ENCODE measurements at regions not wholly inside any gene's neighbourhood (a gene's known extent, or its start where the extent isn't known, plus 50 kb on each side); places are given as distances from the start of the nearest gene placed in this dataset.

DNA sequence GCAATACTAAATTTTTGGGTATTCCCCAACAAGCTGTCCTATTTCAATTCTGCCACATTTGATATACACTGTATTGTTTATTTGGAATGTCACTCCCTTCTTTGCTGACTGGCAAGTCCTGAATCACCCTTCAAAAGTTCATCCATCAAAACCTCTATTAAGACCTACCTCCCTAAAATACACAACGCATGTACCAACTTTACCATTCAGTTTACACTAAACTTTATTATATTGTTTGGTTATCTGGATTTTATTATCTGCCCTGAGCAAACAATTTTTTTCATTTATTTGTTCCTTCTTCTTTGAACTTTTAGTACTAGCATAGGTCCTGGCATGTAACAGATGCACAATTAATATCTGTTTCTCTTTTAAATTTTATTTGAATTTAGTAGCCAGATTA lies 958.2 kb upstream of the ADGRB3 start:
- Histone ChIP-seq H3K4me3 (no peak overlapping the region), H3K4me1 (no peaks in the 10 kb centered on the region), H3K36me3 (ENCODE audit: insufficient read depth in 1 of 2, low read depth in 1 of 2) (no peaks in the 10 kb centered on the region), H3K27ac (no peak overlapping the region), H3K27me3 (ENCODE audit: insufficient read depth in 3 of 3, low read length in 2 of 3) (no peaks in the 10 kb centered on the region), H3K9me3 (peaks cover 3% of the 10 kb centered on the region)
- DNase-seq (no peak), ATAC-seq (no peak)
- TF ChIP-seq, protein P1, sequence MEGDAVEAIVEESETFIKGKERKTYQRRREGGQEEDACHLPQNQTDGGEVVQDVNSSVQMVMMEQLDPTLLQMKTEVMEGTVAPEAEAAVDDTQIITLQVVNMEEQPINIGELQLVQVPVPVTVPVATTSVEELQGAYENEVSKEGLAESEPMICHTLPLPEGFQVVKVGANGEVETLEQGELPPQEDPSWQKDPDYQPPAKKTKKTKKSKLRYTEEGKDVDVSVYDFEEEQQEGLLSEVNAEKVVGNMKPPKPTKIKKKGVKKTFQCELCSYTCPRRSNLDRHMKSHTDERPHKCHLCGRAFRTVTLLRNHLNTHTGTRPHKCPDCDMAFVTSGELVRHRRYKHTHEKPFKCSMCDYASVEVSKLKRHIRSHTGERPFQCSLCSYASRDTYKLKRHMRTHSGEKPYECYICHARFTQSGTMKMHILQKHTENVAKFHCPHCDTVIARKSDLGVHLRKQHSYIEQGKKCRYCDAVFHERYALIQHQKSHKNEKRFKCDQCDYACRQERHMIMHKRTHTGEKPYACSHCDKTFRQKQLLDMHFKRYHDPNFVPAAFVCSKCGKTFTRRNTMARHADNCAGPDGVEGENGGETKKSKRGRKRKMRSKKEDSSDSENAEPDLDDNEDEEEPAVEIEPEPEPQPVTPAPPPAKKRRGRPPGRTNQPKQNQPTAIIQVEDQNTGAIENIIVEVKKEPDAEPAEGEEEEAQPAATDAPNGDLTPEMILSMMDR (IDR thresholded peaks at IDR 0.05), result no peak
- intact Hi-C loops (cut with DNase I), result no loop called here
- WGBS, 3 donors, result 43 to 97% (median 91%) methylated on average over 1 of the region's 1 CpG

DNA sequence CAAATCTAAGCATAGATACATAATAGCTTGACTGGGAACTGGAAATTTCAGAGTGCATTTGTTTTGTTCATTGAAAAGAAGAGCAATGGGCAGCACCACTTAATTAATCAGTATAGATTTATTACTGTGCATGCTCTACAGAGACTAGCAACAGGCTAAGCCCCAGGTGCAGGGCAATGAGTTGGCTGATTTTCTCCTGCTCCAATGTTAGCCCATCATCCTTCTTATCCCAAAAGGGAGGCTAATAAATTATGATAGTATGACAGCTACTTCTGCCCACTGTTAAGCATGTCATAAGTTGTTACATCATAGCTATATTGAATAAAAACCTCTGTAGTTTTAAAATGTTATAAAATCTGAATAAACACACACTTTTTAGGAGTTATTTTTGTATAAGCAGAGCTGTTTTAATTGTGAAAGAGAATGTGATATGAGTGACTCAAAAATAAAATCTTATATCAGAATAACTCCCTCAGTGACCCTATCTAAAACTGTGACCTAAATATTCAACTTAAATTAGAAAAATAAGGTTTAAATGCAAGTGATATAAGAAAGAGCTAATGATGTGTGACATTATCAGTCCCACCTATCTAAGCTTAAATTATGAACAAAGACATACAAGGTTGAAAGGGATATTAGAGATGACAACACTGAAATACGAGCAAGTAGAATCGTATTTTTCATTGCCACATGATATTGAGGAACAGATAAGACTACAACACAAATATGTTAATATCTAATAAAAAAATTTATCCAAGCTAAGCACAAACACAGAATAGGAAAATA lies 967.3 kb upstream of the ADGRB3 start:
- Histone ChIP-seq H3K9me3 (peaks cover 7% of the 10 kb centered on the region), H3K4me3 (no peak overlapping the region), H3K36me3 (ENCODE audit: insufficient read depth in 1 of 2, low read depth in 1 of 2) (no peaks in the 10 kb centered on the region), H3K27me3 (ENCODE audit: insufficient read depth in 3 of 3, low read length in 2 of 3) (no peaks in the 10 kb centered on the region), H3K27ac (no peak overlapping the region), H3K4me1 (no peaks in the 10 kb centered on the region)
- TF ChIP-seq, protein P1 (IDR thresholded peaks at IDR 0.05), result no peak
- 79 to 87% (median 79%) methylated on average over 2 of the region's 2 CpGs for WGBS, 3 donors
- ATAC-seq, result no peak
- no peak for DNase-seq
- intact Hi-C loops (cut with DNase I), result no loop called here

DNA sequence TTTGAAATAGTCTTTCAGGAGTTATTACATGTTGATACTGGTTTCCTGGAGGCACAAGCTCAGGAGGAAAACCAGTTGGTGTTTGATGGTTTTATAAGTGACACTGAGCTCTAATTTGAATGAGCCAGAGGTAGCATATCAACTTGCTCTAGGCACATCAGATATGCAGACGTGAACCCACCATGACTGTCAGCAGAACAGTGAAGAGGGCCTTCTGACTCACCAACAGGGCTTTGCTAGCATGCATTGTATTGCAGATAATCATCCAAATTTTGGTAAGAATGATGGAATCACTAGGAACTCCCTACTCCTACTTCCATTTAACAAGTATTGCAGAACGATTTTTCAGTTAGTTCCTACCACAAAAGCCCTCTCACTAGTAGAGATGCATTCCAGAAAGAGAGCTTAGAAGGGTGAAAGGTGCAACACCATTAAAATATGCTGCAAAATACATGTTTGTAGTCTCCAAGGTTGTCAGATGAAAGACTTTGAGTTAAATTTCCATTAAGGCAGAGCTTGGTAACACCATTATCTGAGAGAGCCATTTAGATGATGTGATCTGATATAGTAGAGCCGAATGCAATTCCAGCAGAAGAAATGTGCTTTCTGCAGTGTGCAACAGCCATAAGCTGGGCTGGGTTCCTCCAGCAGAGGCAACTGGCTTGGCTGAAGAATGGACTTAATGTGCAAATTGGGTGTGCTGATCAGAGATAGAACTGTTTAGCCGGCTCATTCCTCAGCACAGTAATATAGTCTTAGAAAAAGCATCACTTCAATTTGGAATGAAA lies 968.7 kb upstream of the ADGRB3 start:
- no peak overlapping the region for H3K4me3 ChIP-seq
- TF ChIP-seq, protein P1 (IDR thresholded peaks at IDR 0.05), result no peak
- no peaks in the 10 kb centered on the region for H3K27me3 ChIP-seq (ENCODE audit: insufficient read depth in 3 of 3, low read length in 2 of 3)
- WGBS, 3 donors, result 60 to 75% (median 65%) methylated on average over 4 of the region's 4 CpGs
- intact Hi-C loops (cut with DNase I), result no loop called here
- H3K4me1 ChIP-seq, result no peaks in the 10 kb centered on the region
- no peaks in the 10 kb centered on the region for H3K9me3 ChIP-seq
- H3K36me3 ChIP-seq (ENCODE audit: insufficient read depth in 1 of 2, low read depth in 1 of 2), result no peaks in the 10 kb centered on the region
- no peak overlapping the region for H3K27ac ChIP-seq
- DNase-seq, result no peak
- ATAC-seq, result no peak

DNA sequence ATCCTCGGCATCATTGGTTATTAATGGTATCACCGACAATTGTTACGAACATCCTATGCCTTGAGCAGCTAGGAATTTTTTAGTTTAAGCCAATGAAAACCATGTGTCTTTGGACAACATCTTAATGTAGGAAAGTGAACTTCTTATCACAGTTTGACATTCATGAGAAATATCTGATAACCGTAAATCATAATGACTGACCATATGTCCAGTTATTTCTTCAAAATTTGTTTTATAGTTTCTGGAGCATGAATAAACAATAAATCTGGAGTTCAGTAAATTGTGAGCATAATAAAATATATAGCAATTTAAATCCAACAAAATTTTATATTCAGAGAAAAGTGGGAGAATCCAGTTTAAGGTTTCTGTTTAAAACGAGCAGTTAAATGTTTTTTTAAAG lies 970.1 kb upstream of the ADGRB3 start:
- 84 to 86% (median 84%) methylated on average over 5 of the region's 5 CpGs for WGBS, 3 donors

More for the DNA sequence above, 970.1 kb upstream of the ADGRB3 start:
- Histone ChIP-seq H3K4me3 (no peak overlapping the region), H3K4me1 (no peaks in the 10 kb centered on the region), H3K27me3 (ENCODE audit: insufficient read depth in 3 of 3, low read length in 2 of 3) (no peaks in the 10 kb centered on the region), H3K9me3 (no peaks in the 10 kb centered on the region), H3K27ac (no peak overlapping the region), H3K36me3 (ENCODE audit: insufficient read depth in 1 of 2, low read depth in 1 of 2) (no peaks in the 10 kb centered on the region)
- intact Hi-C loops (cut with DNase I), result no loop called here
- TF ChIP-seq, protein P1 (IDR thresholded peaks at IDR 0.05), result no peak
- no peak for ATAC-seq
- DNase-seq, result no peak
